Neural cell (in vitro differentiated cells): ENCODE measurements at regions not wholly inside any gene's neighbourhood (a gene's known extent, or its start where the extent isn't known, plus 50 kb on each side); places are given as distances from the start of the nearest gene placed in this dataset.

ENCODE experiments used
- EP300 ChIP-seq: fragments of 450-650 bp; conservative IDR thresholded peaks from 2 replicates; pipeline ENCODE4 v1.6.1; 2014; ENCODE audit warnings: antibody characterized with exemption, mild to moderate bottlenecking, moderate library complexity; ENCODE audit not compliant: poor library complexity, severe bottlenecking
- EZH2 ChIP-seq: fragments of 200-600, 300-800 bp; shearing (Covaris generic), sonication (generic); IDR thresholded peaks from 2 replicates; pipeline ENCODE4 v1.6.1; 2014; ENCODE audit warnings: antibody characterized with exemption, low read length, borderline replicate concordance, mild to moderate bottlenecking; ENCODE audit not compliant: insufficient read depth, poor library complexity, severe bottlenecking
- POLR2AphosphoS5 ChIP-seq: IDR thresholded peaks from 2 replicates; pipeline ENCODE4 v1.6.1; 2012
- RAD21 ChIP-seq: fragments of 450-650 bp; conservative IDR thresholded peaks from 2 replicates; pipeline ENCODE4 v1.6.1; 2014; ENCODE audit warnings: antibody characterized with exemption, mild to moderate bottlenecking, moderate library complexity
- TF ChIP-seq, protein P1 (sequence below): fragments of 450-650 bp; IDR thresholded peaks from 2 replicates; pipeline ENCODE4 v1.5.1; 2014; ENCODE audit warnings: antibody characterized with exemption, mild to moderate bottlenecking, moderate library complexity; ENCODE audit not compliant: poor library complexity, severe bottlenecking
- TF ChIP-seq, protein P2 (sequence below): IDR thresholded peaks from 2 replicates; pipeline ENCODE4 v1.6.1; 2012; ENCODE audit warnings: borderline replicate concordance

DNA sequence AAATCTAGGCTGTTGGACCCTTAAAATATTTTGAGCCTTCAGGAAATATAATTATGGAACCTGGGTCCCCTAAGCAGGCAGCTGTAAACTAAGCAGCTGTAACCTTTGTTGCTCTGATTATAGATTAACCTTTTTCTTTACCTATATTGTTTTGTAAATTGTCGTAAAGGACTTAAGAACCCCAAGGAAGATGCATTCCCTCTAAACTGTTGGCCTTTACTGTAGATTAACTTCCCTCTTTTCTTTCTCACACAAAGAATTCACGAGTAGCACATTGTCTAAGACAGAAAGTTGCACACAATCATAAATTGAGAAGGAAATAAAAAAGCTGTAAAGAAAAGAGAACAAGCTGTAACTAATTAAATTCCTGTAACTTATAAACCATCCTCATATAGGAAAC is 877.3 kb downstream of the ROBO2 start:
- TF ChIP-seq, protein P1, sequence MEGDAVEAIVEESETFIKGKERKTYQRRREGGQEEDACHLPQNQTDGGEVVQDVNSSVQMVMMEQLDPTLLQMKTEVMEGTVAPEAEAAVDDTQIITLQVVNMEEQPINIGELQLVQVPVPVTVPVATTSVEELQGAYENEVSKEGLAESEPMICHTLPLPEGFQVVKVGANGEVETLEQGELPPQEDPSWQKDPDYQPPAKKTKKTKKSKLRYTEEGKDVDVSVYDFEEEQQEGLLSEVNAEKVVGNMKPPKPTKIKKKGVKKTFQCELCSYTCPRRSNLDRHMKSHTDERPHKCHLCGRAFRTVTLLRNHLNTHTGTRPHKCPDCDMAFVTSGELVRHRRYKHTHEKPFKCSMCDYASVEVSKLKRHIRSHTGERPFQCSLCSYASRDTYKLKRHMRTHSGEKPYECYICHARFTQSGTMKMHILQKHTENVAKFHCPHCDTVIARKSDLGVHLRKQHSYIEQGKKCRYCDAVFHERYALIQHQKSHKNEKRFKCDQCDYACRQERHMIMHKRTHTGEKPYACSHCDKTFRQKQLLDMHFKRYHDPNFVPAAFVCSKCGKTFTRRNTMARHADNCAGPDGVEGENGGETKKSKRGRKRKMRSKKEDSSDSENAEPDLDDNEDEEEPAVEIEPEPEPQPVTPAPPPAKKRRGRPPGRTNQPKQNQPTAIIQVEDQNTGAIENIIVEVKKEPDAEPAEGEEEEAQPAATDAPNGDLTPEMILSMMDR, result no peak
- TF ChIP-seq EP300 (no peak), RAD21 (no peak), POLR2AphosphoS5 (no peak), EZH2 (no peak)
- TF ChIP-seq, protein P2, sequence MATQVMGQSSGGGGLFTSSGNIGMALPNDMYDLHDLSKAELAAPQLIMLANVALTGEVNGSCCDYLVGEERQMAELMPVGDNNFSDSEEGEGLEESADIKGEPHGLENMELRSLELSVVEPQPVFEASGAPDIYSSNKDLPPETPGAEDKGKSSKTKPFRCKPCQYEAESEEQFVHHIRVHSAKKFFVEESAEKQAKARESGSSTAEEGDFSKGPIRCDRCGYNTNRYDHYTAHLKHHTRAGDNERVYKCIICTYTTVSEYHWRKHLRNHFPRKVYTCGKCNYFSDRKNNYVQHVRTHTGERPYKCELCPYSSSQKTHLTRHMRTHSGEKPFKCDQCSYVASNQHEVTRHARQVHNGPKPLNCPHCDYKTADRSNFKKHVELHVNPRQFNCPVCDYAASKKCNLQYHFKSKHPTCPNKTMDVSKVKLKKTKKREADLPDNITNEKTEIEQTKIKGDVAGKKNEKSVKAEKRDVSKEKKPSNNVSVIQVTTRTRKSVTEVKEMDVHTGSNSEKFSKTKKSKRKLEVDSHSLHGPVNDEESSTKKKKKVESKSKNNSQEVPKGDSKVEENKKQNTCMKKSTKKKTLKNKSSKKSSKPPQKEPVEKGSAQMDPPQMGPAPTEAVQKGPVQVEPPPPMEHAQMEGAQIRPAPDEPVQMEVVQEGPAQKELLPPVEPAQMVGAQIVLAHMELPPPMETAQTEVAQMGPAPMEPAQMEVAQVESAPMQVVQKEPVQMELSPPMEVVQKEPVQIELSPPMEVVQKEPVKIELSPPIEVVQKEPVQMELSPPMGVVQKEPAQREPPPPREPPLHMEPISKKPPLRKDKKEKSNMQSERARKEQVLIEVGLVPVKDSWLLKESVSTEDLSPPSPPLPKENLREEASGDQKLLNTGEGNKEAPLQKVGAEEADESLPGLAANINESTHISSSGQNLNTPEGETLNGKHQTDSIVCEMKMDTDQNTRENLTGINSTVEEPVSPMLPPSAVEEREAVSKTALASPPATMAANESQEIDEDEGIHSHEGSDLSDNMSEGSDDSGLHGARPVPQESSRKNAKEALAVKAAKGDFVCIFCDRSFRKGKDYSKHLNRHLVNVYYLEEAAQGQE, result no peak
